Osteocyte (in vitro differentiated cells): ENCODE measurements at regions not wholly inside any gene's neighbourhood (a gene's known extent, or its start where the extent isn't known, plus 50 kb on each side); places are given as distances from the start of the nearest gene placed in this dataset.

Experiments
- DNase-seq: peaks from one replicate; pipeline ENCODE4 v3.0.0; 2021; ENCODE audit warnings: mixed read lengths; ENCODE audit not compliant: unreplicated experiment; ENCODE audit errors: extremely low spot score
- H3K27ac Mint-ChIP-seq: one replicate; pipeline ENCODE4 v1.8.0; 2021; ENCODE audit warnings: mild to moderate bottlenecking, mixed read lengths; ENCODE audit not compliant: unreplicated experiment
- H3K27me3 Mint-ChIP-seq: one replicate; pipeline ENCODE4 v1.8.0; 2021; ENCODE audit warnings: mixed read lengths; ENCODE audit not compliant: unreplicated experiment
- H3K36me3 Mint-ChIP-seq: one replicate; pipeline ENCODE4 v1.8.0; 2021; ENCODE audit warnings: mixed read lengths; ENCODE audit not compliant: unreplicated experiment
- H3K4me1 Mint-ChIP-seq: one replicate; pipeline ENCODE4 v1.8.0; 2021; ENCODE audit warnings: mixed read lengths; ENCODE audit not compliant: unreplicated experiment
- H3K4me3 Mint-ChIP-seq: one replicate; pipeline ENCODE4 v1.8.0; 2021; ENCODE audit warnings: mild to moderate bottlenecking, moderate library complexity, mixed read lengths; ENCODE audit not compliant: unreplicated experiment
- H3K9me3 Mint-ChIP-seq: one replicate; pipeline ENCODE4 v1.8.0; 2021; ENCODE audit warnings: mixed read lengths; ENCODE audit not compliant: unreplicated experiment
- TF ChIP-seq, protein P1 (sequence below): fragments of 200-600 bp; sonication (generic); IDR thresholded peaks from 2 replicates; pipeline ENCODE4 v1.5.0; 2021; ENCODE audit warnings: antibody characterized with exemption, mild to moderate bottlenecking, moderate library complexity

GRCh38 chr2:23124214-23124750, 260.7 kb upstream of the KLHL29 start:
- H3K4me3 Mint-ChIP-seq, result no peak overlapping the region
- H3K27me3 Mint-ChIP-seq, result no peaks in the 10 kb centered on the region
- no peak overlapping the region for H3K27ac Mint-ChIP-seq
- H3K36me3 Mint-ChIP-seq, result no peaks in the 10 kb centered on the region
- TF ChIP-seq, protein P1, sequence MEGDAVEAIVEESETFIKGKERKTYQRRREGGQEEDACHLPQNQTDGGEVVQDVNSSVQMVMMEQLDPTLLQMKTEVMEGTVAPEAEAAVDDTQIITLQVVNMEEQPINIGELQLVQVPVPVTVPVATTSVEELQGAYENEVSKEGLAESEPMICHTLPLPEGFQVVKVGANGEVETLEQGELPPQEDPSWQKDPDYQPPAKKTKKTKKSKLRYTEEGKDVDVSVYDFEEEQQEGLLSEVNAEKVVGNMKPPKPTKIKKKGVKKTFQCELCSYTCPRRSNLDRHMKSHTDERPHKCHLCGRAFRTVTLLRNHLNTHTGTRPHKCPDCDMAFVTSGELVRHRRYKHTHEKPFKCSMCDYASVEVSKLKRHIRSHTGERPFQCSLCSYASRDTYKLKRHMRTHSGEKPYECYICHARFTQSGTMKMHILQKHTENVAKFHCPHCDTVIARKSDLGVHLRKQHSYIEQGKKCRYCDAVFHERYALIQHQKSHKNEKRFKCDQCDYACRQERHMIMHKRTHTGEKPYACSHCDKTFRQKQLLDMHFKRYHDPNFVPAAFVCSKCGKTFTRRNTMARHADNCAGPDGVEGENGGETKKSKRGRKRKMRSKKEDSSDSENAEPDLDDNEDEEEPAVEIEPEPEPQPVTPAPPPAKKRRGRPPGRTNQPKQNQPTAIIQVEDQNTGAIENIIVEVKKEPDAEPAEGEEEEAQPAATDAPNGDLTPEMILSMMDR, result no peak
- H3K4me1 Mint-ChIP-seq, result no peaks in the 10 kb centered on the region
- H3K9me3 Mint-ChIP-seq, result peaks cover 5% of the 10 kb centered on the region
- DNase-seq, result no peak

- DNase-seq, result no peak
- Mint-ChIP-seq H3K9me3 (peaks cover 21% of the 10 kb centered on the region), H3K27ac (no peak overlapping the region), H3K4me1 (no peaks in the 10 kb centered on the region), H3K36me3 (no peaks in the 10 kb centered on the region), H3K27me3 (no peaks in the 10 kb centered on the region), H3K4me3 (no peak overlapping the region)
- TF ChIP-seq, protein P1, result no peak
Measured at GRCh38 chr2:23127465-23127864, 257.5 kb upstream of the KLHL29 start.

GRCh38 chr2:23128684-23129292, 256.2 kb upstream of the KLHL29 start:
- Mint-ChIP-seq H3K4me1 (no peaks in the 10 kb centered on the region), H3K4me3 (no peak overlapping the region), H3K27me3 (no peaks in the 10 kb centered on the region), H3K36me3 (no peaks in the 10 kb centered on the region), H3K27ac (no peak overlapping the region), H3K9me3 (peaks cover 21% of the 10 kb centered on the region)
- no peak for DNase-seq
- TF ChIP-seq, protein P1, result no peak

GRCh38 chr2:23131066-23131575, 253.9 kb upstream of the KLHL29 start:
- TF ChIP-seq, protein P1, result no peak
- H3K9me3 Mint-ChIP-seq, result peaks cover 21% of the 10 kb centered on the region
- no peaks in the 10 kb centered on the region for H3K4me1 Mint-ChIP-seq
- DNase-seq, result no peak
- H3K4me3 Mint-ChIP-seq, result no peak overlapping the region
- H3K36me3 Mint-ChIP-seq, result no peaks in the 10 kb centered on the region
- no peaks in the 10 kb centered on the region for H3K27me3 Mint-ChIP-seq
- H3K27ac Mint-ChIP-seq, result no peak overlapping the region

DNA sequence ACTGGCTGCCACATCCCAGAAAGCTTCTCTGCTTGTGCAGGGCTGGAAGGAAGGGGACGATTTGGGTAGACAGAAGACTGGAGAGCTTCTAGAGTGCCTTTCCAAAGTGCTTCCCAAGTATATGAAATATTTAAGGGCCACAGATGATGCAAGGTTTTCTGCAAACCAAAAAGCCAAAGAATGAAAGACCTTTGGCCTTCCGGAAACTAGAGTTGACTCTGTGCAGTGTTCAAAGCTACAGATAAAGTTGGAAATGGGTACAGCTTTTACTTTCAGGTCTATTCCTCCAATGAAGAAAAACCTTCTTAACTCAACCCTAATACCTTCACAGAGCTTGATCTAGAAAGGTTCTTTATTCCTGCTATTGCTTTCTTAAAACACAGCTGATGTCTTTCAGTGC, 253.0 kb upstream of the KLHL29 start:
- H3K27ac Mint-ChIP-seq, result no peak overlapping the region
- H3K36me3 Mint-ChIP-seq, result no peaks in the 10 kb centered on the region
- H3K4me1 Mint-ChIP-seq, result no peaks in the 10 kb centered on the region
- TF ChIP-seq, protein P1, result no peak
- no peak for DNase-seq
- H3K4me3 Mint-ChIP-seq, result no peak overlapping the region
- peaks cover 21% of the 10 kb centered on the region for H3K9me3 Mint-ChIP-seq
- H3K27me3 Mint-ChIP-seq, result no peaks in the 10 kb centered on the region
